ENCODE measurements at regions not wholly inside any gene's neighbourhood (a gene's known extent, or its start where the extent isn't known, plus 50 kb on each side); places are given as distances from the start of the nearest gene placed in this dataset.
"Not testable (repeated sequence)": the region's sequence is repeated elsewhere in the genome, so short reads cannot be mapped to it uniquely, and the experiment has no call there.

- DNase-seq (ENCODE audit: low spot score) = no peak
Measured at GRCh38 chr6:90463359-90463758, 123.5 kb downstream of the MAP3K7 start.

GRCh38 chr6:90462102-90462501 lies 124.8 kb downstream of the MAP3K7 start:
- DNase-seq (ENCODE audit: low spot score) = no peak

- no peak for DNase-seq (ENCODE audit: low spot score)
Measured at GRCh38 chr6:90461383-90461782, 125.5 kb downstream of the MAP3K7 start.

GRCh38 chr6:90460051-90460450 lies 126.8 kb downstream of the MAP3K7 start:
- no peak for DNase-seq (ENCODE audit: low spot score)

GRCh38 chr6:90459225-90459758 lies 127.6 kb downstream of the MAP3K7 start:
- no peak for DNase-seq (ENCODE audit: low spot score)

- peak; percentile 69 for DNase-seq (ENCODE audit: low spot score)
Measured at GRCh38 chr6:90458353-90459224, 128.3 kb downstream of the MAP3K7 start.

GRCh38 chr6:90457867-90458259 lies 129.0 kb downstream of the MAP3K7 start:
- no peak for DNase-seq (ENCODE audit: low spot score)

GRCh38 chr6:90456997-90457866 lies 129.6 kb downstream of the MAP3K7 start:
- not testable (repeated sequence) for DNase-seq (ENCODE audit: low spot score)

GRCh38 chr6:90456001-90456400 lies 130.9 kb downstream of the MAP3K7 start:
- DNase-seq (ENCODE audit: low spot score) = no peak

- DNase-seq (ENCODE audit: low spot score) = no peak
Measured at GRCh38 chr6:90454836-90455427, 131.9 kb downstream of the MAP3K7 start.

GRCh38 chr6:90450268-90450953 lies 136.5 kb downstream of the MAP3K7 start:
- DNase-seq (ENCODE audit: low spot score) = no peak

- no peak for DNase-seq (ENCODE audit: low spot score)
Measured at GRCh38 chr6:90449311-90449710, 137.6 kb downstream of the MAP3K7 start.

GRCh38 chr6:90448836-90449235 lies 138.0 kb downstream of the MAP3K7 start:
- DNase-seq (ENCODE audit: low spot score) = no peak

GRCh38 chr6:90446164-90446563 lies 140.7 kb downstream of the MAP3K7 start:
- no peak for DNase-seq (ENCODE audit: low spot score)

- DNase-seq (ENCODE audit: low spot score) = no peak
Measured at GRCh38 chr6:90445533-90446108, 141.3 kb downstream of the MAP3K7 start.

- no peak for DNase-seq (ENCODE audit: low spot score)
Measured at GRCh38 chr6:90444160-90444714, 142.6 kb downstream of the MAP3K7 start.

- no peak for DNase-seq (ENCODE audit: low spot score)
Measured at GRCh38 chr6:90442366-90442765, 144.5 kb downstream of the MAP3K7 start.

GRCh38 chr6:90440586-90441283 lies 144.1 kb upstream of the BACH2 start:
- DNase-seq (ENCODE audit: low spot score) = no peak

GRCh38 chr6:90439586-90439985 lies 142.9 kb upstream of the BACH2 start:
- no peak for DNase-seq (ENCODE audit: low spot score)

GRCh38 chr6:90436403-90436802 lies 139.8 kb upstream of the BACH2 start:
- DNase-seq (ENCODE audit: low spot score) = no peak

All from NAMALWA (cell line).